ENCODE measurements at regions not wholly inside any gene's neighbourhood (a gene's known extent, or its start where the extent isn't known, plus 50 kb on each side); places are given as distances from the start of the nearest gene placed in this dataset.

DNA sequence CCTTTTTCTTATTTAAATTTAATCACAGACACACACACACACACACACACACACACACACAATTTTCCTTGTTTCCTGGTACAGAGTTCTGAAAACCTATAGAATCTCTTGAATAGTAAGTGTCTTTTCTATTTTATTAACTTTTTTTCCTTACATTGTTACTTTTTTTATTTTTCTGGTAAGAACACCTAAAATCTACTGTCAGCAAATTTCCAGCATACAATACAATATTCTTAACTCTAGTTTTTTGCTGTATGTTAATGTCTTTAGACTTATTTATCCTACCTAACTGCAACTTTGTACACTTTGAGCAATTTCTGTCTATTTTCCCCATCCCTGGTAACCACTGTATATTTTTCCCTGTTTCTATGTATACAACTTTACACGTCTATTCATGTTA lies 1179.8 kb downstream of the SLITRK1 start:
- TF ChIP-seq NR2F2 (IDR thresholded peaks at IDR 0.05) = no peak
- TF ChIP-seq HNF4A (conservative IDR thresholded peaks at IDR 0.05) = no peak
- TF ChIP-seq, protein P1, sequence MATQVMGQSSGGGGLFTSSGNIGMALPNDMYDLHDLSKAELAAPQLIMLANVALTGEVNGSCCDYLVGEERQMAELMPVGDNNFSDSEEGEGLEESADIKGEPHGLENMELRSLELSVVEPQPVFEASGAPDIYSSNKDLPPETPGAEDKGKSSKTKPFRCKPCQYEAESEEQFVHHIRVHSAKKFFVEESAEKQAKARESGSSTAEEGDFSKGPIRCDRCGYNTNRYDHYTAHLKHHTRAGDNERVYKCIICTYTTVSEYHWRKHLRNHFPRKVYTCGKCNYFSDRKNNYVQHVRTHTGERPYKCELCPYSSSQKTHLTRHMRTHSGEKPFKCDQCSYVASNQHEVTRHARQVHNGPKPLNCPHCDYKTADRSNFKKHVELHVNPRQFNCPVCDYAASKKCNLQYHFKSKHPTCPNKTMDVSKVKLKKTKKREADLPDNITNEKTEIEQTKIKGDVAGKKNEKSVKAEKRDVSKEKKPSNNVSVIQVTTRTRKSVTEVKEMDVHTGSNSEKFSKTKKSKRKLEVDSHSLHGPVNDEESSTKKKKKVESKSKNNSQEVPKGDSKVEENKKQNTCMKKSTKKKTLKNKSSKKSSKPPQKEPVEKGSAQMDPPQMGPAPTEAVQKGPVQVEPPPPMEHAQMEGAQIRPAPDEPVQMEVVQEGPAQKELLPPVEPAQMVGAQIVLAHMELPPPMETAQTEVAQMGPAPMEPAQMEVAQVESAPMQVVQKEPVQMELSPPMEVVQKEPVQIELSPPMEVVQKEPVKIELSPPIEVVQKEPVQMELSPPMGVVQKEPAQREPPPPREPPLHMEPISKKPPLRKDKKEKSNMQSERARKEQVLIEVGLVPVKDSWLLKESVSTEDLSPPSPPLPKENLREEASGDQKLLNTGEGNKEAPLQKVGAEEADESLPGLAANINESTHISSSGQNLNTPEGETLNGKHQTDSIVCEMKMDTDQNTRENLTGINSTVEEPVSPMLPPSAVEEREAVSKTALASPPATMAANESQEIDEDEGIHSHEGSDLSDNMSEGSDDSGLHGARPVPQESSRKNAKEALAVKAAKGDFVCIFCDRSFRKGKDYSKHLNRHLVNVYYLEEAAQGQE (IDR thresholded peaks at IDR 0.05) = no peak
- no peak for TF ChIP-seq FOXA1 (IDR thresholded peaks at IDR 0.05)
- TF ChIP-seq, protein P2, sequence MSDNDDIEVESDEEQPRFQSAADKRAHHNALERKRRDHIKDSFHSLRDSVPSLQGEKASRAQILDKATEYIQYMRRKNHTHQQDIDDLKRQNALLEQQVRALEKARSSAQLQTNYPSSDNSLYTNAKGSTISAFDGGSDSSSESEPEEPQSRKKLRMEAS (IDR thresholded peaks at IDR 0.05) = no peak
- TF ChIP-seq, protein P3, sequence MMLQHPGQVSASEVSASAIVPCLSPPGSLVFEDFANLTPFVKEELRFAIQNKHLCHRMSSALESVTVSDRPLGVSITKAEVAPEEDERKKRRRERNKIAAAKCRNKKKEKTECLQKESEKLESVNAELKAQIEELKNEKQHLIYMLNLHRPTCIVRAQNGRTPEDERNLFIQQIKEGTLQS (IDR thresholded peaks at IDR 0.05) = no peak
- TF ChIP-seq GABPA (IDR thresholded peaks at IDR 0.05 in 1 of 2, conservative IDR thresholded peaks at IDR 0.05 in 1 of 2) = no peak
- TF ChIP-seq, protein P4, sequence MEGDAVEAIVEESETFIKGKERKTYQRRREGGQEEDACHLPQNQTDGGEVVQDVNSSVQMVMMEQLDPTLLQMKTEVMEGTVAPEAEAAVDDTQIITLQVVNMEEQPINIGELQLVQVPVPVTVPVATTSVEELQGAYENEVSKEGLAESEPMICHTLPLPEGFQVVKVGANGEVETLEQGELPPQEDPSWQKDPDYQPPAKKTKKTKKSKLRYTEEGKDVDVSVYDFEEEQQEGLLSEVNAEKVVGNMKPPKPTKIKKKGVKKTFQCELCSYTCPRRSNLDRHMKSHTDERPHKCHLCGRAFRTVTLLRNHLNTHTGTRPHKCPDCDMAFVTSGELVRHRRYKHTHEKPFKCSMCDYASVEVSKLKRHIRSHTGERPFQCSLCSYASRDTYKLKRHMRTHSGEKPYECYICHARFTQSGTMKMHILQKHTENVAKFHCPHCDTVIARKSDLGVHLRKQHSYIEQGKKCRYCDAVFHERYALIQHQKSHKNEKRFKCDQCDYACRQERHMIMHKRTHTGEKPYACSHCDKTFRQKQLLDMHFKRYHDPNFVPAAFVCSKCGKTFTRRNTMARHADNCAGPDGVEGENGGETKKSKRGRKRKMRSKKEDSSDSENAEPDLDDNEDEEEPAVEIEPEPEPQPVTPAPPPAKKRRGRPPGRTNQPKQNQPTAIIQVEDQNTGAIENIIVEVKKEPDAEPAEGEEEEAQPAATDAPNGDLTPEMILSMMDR (IDR thresholded peaks at IDR 0.05; ENCODE audit: low read depth, low read length, missing input control) = no peak
- TF ChIP-seq SP1 (IDR thresholded peaks at IDR 0.05) = no peak
- TF ChIP-seq, protein P5, sequence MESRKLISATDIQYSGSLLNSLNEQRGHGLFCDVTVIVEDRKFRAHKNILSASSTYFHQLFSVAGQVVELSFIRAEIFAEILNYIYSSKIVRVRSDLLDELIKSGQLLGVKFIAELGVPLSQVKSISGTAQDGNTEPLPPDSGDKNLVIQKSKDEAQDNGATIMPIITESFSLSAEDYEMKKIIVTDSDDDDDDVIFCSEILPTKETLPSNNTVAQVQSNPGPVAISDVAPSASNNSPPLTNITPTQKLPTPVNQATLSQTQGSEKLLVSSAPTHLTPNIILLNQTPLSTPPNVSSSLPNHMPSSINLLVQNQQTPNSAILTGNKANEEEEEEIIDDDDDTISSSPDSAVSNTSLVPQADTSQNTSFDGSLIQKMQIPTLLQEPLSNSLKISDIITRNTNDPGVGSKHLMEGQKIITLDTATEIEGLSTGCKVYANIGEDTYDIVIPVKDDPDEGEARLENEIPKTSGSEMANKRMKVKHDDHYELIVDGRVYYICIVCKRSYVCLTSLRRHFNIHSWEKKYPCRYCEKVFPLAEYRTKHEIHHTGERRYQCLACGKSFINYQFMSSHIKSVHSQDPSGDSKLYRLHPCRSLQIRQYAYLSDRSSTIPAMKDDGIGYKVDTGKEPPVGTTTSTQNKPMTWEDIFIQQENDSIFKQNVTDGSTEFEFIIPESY (IDR thresholded peaks at IDR 0.05) = no peak
- no peak for TF ChIP-seq JUND (IDR thresholded peaks at IDR 0.05)
- no peak for TF ChIP-seq TAF1 (conservative IDR thresholded peaks at IDR 0.05)
- TF ChIP-seq YY1 (IDR thresholded peaks at IDR 0.05) = no peak
- TF ChIP-seq EGR1 (IDR thresholded peaks at IDR 0.05; ENCODE audit: low read depth in 2 of 2) = no peak
- Histone ChIP-seq H3K36me3 (ENCODE audit: control insufficient read depth in 4 of 4, insufficient read depth in 3 of 4, low read depth in 1 of 4, low read length in 3 of 4) (no peaks in the 10 kb centered on the region), H3K9me3 (ENCODE audit: control insufficient read depth in 4 of 4, low read length in 3 of 4) (no peaks in the 10 kb centered on the region), H3K9ac (ENCODE audit: low read depth in 1 of 2, low read length in 2 of 2) (no peak overlapping the region), H3K4me1 (ENCODE audit: control insufficient read depth in 4 of 4, insufficient read depth in 4 of 4, low read length in 3 of 4) (no peaks in the 10 kb centered on the region), H3K27me3 (ENCODE audit: control insufficient read depth in 4 of 4, insufficient read depth in 4 of 4, low read length in 3 of 4) (no peaks in the 10 kb centered on the region), H3K27ac (ENCODE audit: low read depth in 1 of 2, low read length in 2 of 2) (no peak overlapping the region), H3K4me3 (ENCODE audit: low read depth in 1 of 3, low read length in 3 of 3) (no peak overlapping the region)
- 76% methylated on average over 1 of the region's 1 CpG for WGBS
- no peak for DNase-seq (ENCODE audit: low spot score)

DNA sequence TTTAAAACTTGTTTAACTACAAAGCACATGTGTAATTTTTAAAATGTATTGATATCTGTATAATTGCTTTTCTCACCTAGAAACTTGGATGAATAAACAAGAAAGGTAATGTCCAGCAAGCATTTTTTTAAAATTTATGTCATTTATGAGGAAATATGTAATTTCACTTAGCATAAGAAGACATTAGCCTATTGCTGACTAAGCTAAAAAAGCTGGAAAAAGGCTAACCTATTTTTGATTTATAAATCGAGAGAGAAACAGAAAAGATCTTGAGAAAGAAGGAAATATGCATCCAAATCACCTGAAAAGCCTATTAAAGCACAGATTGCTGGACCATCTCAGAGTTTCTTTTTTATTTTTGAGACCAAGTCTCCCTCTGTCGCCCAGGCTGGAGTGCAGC lies 1181.3 kb downstream of the SLITRK1 start:
- Histone ChIP-seq H3K4me1 (ENCODE audit: control insufficient read depth in 4 of 4, insufficient read depth in 4 of 4, low read length in 3 of 4) (no peaks in the 10 kb centered on the region), H3K4me3 (ENCODE audit: low read depth in 1 of 3, low read length in 3 of 3) (no peak overlapping the region), H3K27me3 (ENCODE audit: control insufficient read depth in 4 of 4, insufficient read depth in 4 of 4, low read length in 3 of 4) (no peaks in the 10 kb centered on the region), H3K9ac (ENCODE audit: low read depth in 1 of 2, low read length in 2 of 2) (no peak overlapping the region), H3K36me3 (ENCODE audit: control insufficient read depth in 4 of 4, insufficient read depth in 3 of 4, low read depth in 1 of 4, low read length in 3 of 4) (no peaks in the 10 kb centered on the region), H3K9me3 (ENCODE audit: control insufficient read depth in 4 of 4, low read length in 3 of 4) (no peaks in the 10 kb centered on the region), H3K27ac (ENCODE audit: low read depth in 1 of 2, low read length in 2 of 2) (no peak overlapping the region)
- no peak for DNase-seq (ENCODE audit: low spot score)
- 66% methylated on average over 2 of the region's 2 CpGs for WGBS
- TF ChIP-seq HNF4A (conservative IDR thresholded peaks at IDR 0.05) (no peak), GABPA (IDR thresholded peaks at IDR 0.05 in 1 of 2, conservative IDR thresholded peaks at IDR 0.05 in 1 of 2) (no peak), TAF1 (conservative IDR thresholded peaks at IDR 0.05) (no peak), HNF4G (IDR thresholded peaks at IDR 0.05) (no peak), RXRA (IDR thresholded peaks at IDR 0.05) (no peak), SP1 (IDR thresholded peaks at IDR 0.05) (no peak), EGR1 (IDR thresholded peaks at IDR 0.05; ENCODE audit: low read depth in 2 of 2) (no peak), JUND (IDR thresholded peaks at IDR 0.05) (no peak), RAD21 (IDR thresholded peaks at IDR 0.05) (no peak), NR2F2 (IDR thresholded peaks at IDR 0.05) (no peak), FOXA1 (IDR thresholded peaks at IDR 0.05) (no peak), YY1 (IDR thresholded peaks at IDR 0.05) (no peak), FOXA2 (IDR thresholded peaks at IDR 0.05) (no peak)
- TF ChIP-seq, protein P3 (IDR thresholded peaks at IDR 0.05) = no peak
- TF ChIP-seq, protein P5 (IDR thresholded peaks at IDR 0.05) = no peak
- TF ChIP-seq, protein P2 (IDR thresholded peaks at IDR 0.05) = no peak
- TF ChIP-seq, protein P4 (IDR thresholded peaks at IDR 0.05; ENCODE audit: low read depth, low read length, missing input control) = no peak
